ENCODE measurements at regions not wholly inside any gene's neighbourhood (a gene's known extent, or its start where the extent isn't known, plus 50 kb on each side); places are given as distances from the start of the nearest gene placed in this dataset.
A peak's percentile ranks its signal among the peaks of the same experiment; 100 is the strongest.

DNA sequence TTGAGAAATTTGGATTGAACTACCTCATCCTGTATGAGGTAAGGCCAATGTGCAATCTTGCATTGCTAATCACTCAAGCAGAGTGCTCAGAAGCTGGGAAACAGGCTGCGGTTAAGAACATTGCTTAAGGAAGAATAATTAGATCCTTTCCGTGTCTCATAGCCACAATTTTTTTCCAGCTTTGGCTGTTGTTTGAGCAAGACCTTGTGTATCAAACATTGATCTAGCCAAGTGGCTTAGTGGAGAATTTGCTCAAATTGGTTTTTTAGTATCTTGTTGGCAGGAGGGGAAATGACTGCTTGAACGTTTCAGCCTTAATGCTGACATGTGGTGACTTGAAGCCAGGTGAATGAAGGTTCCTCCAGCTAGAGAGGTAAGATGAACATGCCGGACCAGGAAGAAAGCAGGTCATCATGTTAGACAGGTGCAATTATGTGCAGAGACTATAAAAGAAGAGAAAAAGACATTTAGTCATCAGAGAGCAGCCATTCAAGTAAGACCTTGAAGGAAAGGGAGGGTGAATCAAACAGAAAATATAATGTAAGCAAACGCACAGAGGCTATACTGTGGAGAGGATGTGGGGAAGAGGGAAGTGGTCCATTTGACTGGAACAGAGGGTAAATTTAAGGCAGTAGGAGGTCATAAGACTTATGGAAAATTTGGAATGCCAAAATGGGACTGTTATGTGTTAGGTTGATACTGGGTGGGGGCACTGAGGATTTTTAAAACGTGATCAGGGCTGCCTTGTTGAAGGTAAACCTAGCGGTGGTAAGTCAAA lies 98.9 kb upstream of the CYP1B1 start:
- TF ChIP-seq, protein P1, sequence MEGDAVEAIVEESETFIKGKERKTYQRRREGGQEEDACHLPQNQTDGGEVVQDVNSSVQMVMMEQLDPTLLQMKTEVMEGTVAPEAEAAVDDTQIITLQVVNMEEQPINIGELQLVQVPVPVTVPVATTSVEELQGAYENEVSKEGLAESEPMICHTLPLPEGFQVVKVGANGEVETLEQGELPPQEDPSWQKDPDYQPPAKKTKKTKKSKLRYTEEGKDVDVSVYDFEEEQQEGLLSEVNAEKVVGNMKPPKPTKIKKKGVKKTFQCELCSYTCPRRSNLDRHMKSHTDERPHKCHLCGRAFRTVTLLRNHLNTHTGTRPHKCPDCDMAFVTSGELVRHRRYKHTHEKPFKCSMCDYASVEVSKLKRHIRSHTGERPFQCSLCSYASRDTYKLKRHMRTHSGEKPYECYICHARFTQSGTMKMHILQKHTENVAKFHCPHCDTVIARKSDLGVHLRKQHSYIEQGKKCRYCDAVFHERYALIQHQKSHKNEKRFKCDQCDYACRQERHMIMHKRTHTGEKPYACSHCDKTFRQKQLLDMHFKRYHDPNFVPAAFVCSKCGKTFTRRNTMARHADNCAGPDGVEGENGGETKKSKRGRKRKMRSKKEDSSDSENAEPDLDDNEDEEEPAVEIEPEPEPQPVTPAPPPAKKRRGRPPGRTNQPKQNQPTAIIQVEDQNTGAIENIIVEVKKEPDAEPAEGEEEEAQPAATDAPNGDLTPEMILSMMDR (IDR thresholded peaks at IDR 0.05) = no peak
- TF ChIP-seq EP300 (IDR thresholded peaks at IDR 0.05) (no peak), POLR2A (IDR thresholded peaks at IDR 0.05) (no peak), POLR2AphosphoS5 (IDR thresholded peaks at IDR 0.05) (peak; percentile 88)

Measured in gastroesophageal sphincter (tissue), 3 donors.